ENCODE measurements at regions not wholly inside any gene's neighbourhood (a gene's known extent, or its start where the extent isn't known, plus 50 kb on each side); places are given as distances from the start of the nearest gene placed in this dataset.

DNA sequence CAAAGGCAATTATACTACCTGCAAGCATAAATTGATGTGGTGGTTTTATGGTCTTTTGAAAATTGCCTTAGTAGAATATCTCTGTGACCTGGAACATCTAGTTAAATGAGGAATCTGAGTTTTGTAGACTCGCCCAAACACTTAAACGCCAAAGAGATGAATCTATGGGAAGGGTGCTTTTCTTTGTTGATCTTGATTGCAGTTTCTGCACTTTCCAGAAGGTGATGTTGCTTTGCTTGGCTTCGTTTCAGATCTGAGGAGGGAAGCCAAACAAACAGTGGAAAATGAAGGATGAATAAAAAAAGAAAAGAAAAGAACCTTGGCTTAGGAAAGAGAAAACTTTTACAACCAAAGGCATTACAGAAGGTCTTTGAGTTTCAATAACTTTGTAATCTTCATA is 1021.2 kb downstream of the NR2F1-AS1 start:
- ATAC-seq, result no peak
- Histone ChIP-seq H3K36me3 (no peaks in the 10 kb centered on the region), H3K9me3 (no peaks in the 10 kb centered on the region), H3K27ac (no peak overlapping the region), H3K4me1 (no peaks in the 10 kb centered on the region), H3K27me3 (no peaks in the 10 kb centered on the region), H3K4me3 (no peak overlapping the region)
- 39 to 45% methylated on average over 3 of the region's 3 CpGs for WGBS, 2 donors
- TF ChIP-seq, protein P1, sequence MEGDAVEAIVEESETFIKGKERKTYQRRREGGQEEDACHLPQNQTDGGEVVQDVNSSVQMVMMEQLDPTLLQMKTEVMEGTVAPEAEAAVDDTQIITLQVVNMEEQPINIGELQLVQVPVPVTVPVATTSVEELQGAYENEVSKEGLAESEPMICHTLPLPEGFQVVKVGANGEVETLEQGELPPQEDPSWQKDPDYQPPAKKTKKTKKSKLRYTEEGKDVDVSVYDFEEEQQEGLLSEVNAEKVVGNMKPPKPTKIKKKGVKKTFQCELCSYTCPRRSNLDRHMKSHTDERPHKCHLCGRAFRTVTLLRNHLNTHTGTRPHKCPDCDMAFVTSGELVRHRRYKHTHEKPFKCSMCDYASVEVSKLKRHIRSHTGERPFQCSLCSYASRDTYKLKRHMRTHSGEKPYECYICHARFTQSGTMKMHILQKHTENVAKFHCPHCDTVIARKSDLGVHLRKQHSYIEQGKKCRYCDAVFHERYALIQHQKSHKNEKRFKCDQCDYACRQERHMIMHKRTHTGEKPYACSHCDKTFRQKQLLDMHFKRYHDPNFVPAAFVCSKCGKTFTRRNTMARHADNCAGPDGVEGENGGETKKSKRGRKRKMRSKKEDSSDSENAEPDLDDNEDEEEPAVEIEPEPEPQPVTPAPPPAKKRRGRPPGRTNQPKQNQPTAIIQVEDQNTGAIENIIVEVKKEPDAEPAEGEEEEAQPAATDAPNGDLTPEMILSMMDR (IDR thresholded peaks at IDR 0.05), result no peak
- DNase-seq, result no peak
- intact Hi-C loops (cut with DNase I), result no loop called here
- FAIRE-seq, result no peak

DNA sequence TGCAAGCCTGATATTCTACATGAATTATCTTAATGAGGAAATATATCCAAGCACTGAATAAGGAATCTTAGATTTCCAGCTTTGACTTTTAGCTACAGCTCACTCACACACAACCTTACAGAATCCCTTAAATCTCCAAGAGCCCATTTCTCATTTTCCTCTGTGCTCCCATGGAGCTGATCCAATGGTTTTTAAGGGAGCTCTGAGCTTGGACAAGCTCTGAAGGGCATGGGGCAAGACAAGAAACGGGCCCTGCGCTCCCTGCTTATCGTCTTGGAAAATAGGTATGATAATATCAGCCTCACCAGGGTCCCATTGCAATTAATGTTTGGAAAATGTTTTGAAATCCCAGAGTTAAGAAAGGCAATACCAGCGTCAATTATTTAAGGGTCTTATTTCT is 1021.7 kb downstream of the NR2F1-AS1 start:
- Histone ChIP-seq H3K4me1 (no peaks in the 10 kb centered on the region), H3K27me3 (no peaks in the 10 kb centered on the region), H3K36me3 (no peaks in the 10 kb centered on the region), H3K27ac (no peak overlapping the region), H3K4me3 (no peak overlapping the region), H3K9me3 (no peaks in the 10 kb centered on the region)
- FAIRE-seq (no peak), ATAC-seq (no peak), DNase-seq (no peak)
- intact Hi-C loops (cut with DNase I), result no loop called here
- WGBS, 2 donors, result 68 to 80% methylated on average over 4 of the region's 4 CpGs
- TF ChIP-seq, protein P1 (IDR thresholded peaks at IDR 0.05), result no peak

DNA sequence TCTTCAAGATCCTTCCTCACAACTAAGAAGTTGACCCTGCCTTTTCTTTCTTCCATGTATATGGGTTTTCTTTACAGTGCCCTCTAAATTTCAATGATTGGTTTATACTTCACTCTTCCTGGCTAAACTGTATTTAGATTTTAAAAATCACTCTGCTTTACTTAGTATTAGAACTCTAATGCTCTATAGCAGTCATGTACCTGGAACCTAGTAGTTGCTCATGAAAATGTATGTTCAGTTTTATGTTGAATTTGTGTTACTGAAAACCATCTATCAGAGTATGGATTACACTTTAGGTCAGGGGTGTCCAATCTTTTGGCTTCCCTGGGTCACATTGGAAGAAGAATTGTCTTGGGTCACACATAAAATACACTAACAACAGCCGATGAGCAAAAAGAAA is 1024.3 kb downstream of the NR2F1-AS1 start:
- H3K27me3 ChIP-seq, result peaks cover 0 to 2% (median 0%) of the 10 kb centered on the region in 4 donors
- H3K4me3 ChIP-seq, result no peak overlapping the region
- no peaks in the 10 kb centered on the region for H3K4me1 ChIP-seq
- H3K9me3 ChIP-seq, result peaks cover 0 to 2% (median 0%) of the 10 kb centered on the region in 4 donors
- no peak for FAIRE-seq
- no peak for ATAC-seq
- no peak for DNase-seq
- no peak overlapping the region for H3K27ac ChIP-seq
- 89 to 93% methylated on average over 1 of the region's 1 CpG for WGBS, 2 donors
- TF ChIP-seq, protein P1 (IDR thresholded peaks at IDR 0.05), result no peak
- no peaks in the 10 kb centered on the region for H3K36me3 ChIP-seq
- intact Hi-C loops (cut with DNase I), result no loop called here

DNA sequence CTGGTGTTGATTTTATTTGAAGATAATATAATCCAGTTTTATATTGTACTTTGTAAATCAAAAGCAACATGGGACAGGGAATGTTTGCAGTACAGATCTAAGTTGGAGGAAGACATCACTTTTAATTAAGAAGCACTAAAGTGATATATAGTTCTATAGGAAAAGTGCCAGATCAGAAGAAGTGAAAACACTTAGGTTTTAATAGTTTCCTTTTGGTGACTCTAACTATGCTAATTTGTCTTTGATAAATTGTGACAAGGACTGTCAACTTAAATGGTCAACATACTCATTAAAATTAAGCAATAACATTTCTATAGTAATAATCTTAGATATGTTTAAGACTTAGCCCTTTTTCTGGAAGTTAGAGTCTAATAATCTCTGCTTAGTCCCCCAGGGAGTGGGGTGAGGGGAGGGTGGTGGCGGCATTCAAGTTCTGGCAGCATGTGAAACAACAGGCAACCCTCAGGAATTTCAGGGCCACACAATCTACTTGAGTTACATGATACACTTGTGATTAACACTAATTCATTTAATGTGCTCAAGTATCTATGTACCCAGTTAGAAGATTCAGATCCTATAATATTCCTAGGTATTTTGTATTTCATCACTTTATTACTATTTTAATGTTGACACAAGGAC is 1026.5 kb downstream of the NR2F1-AS1 start:
- Histone ChIP-seq H3K4me1 (no peaks in the 10 kb centered on the region), H3K36me3 (no peaks in the 10 kb centered on the region), H3K27me3 (peaks cover 0 to 2% (median 0%) of the 10 kb centered on the region in 4 donors), H3K9me3 (peaks cover 0 to 2% (median 0%) of the 10 kb centered on the region in 4 donors), H3K4me3 (no peak overlapping the region), H3K27ac (no peak overlapping the region)
- 67 to 96% methylated on average over 1 of the region's 1 CpG for WGBS, 2 donors
- TF ChIP-seq, protein P1 (IDR thresholded peaks at IDR 0.05), result no peak
- ATAC-seq (no peak), FAIRE-seq (no peak), DNase-seq (no peak)
- intact Hi-C loops (cut with DNase I), result no loop called here

DNA sequence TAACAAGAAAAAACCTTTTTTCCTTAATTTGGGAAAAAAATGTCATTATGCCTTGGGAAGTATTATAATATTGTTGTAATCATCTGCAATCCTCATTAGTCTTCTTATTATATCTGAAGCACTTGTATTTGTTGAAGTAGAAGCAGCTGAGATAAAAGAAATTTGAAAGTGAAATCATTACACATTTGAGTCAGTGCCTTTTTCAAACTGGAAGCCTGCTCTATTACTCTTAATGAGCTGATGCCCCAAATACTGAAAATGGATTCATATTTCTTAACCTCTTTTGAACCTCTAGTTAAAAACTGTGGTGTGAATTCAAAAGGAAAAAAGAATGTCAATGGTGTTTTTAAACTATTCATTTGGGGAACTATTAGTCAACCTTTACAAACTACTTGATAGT is 1027.7 kb downstream of the NR2F1-AS1 start:
- ATAC-seq, result no peak

More for the DNA sequence above, 1027.7 kb downstream of the NR2F1-AS1 start:
- H3K4me3 ChIP-seq, result no peak overlapping the region
- peaks cover 0 to 2% (median 0%) of the 10 kb centered on the region in 4 donors for H3K9me3 ChIP-seq
- no peak overlapping the region for H3K27ac ChIP-seq
- H3K27me3 ChIP-seq, result peaks cover 0 to 2% (median 0%) of the 10 kb centered on the region in 4 donors
- FAIRE-seq (no peak), DNase-seq (no peak)
- TF ChIP-seq, protein P1 (IDR thresholded peaks at IDR 0.05), result no peak
- no peaks in the 10 kb centered on the region for H3K4me1 ChIP-seq
- intact Hi-C loops (cut with DNase I), result no loop called here
- H3K36me3 ChIP-seq, result no peaks in the 10 kb centered on the region
